ENCODE measurements at regions not wholly inside any gene's neighbourhood (a gene's known extent, or its start where the extent isn't known, plus 50 kb on each side); places are given as distances from the start of the nearest gene placed in this dataset.

DNA sequence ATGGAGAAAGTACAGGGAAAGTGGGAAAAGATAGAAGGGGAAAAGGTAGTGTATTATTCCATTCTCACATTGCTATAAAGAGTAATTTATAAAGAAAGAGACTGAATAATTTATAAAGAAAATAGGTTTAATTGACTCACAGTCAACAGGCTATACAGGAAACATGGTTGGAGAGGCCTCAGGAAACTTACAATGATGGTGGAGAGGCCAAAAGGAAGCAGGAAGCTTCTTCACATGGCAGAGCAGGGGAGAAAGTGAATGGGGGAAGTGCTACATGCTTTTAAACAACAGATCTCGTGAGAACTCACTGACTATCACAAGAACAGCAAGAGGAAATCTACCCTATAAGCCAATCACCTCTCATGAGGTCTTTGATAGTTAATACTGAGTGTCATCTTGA lies 725.0 kb upstream of the FLRT2 start:
- TF ChIP-seq CTCF (IDR thresholded peaks at IDR 0.05; ENCODE audit: poor library complexity, severe bottlenecking) (no peak), TAF1 (IDR thresholded peaks at IDR 0.05; ENCODE audit: low read depth) (no peak), EZH2 (IDR thresholded peaks at IDR 0.05; ENCODE audit: borderline replicate concordance, insufficient read depth, low read length, poor library complexity, severe bottlenecking) (no peak), REST (IDR thresholded peaks at IDR 0.05; ENCODE audit: borderline replicate concordance) (no peak), EP300 (conservative IDR thresholded peaks at IDR 0.05; ENCODE audit: poor library complexity, severe bottlenecking) (no peak), POLR2AphosphoS5 (IDR thresholded peaks at IDR 0.05) (no peak), RAD21 (conservative IDR thresholded peaks at IDR 0.05) (no peak), MXI1 (conservative IDR thresholded peaks at IDR 0.05; ENCODE audit: poor library complexity, severe bottlenecking) (no peak)
